Body of pancreas (tissue), 4 donors: ENCODE measurements at regions not wholly inside any gene's neighbourhood (a gene's known extent, or its start where the extent isn't known, plus 50 kb on each side); places are given as distances from the start of the nearest gene placed in this dataset.

ENCODE experiments used
- ATAC-seq: fragments of 150-250 bp; one replicate; pipeline ENCODE4 v1.9.1; 2016
- DNase-seq, 4 donors: peaks; one replicate each; pipeline ENCODE4 v3.0.0-alpha.2; 2019
- H3K27ac ChIP-seq, 4 donors: fragments of 200-600 bp; sonication (generic); 1 replicate in 3 of 4; 2 replicates in 1 of 4; pipeline versions ENCODE4 v1.5.1 to v1.6.1; 2016 to 2019; ENCODE audit warnings: mild to moderate bottlenecking in 1 of 4, mixed read lengths in 1 of 4, moderate library complexity in 1 of 4
- H3K27me3 ChIP-seq, 2 donors: fragments of 200-600 bp; sonication (generic); one replicate each; pipeline ENCODE4 v1.6.0; 2016; ENCODE audit warnings: mild to moderate bottlenecking in 1 of 2
- H3K36me3 ChIP-seq, 2 donors: fragments of 200-600 bp; sonication (generic); replicated peaks in 1 of 2; 2 replicates each; pipeline ENCODE4 v1.5.1; 2016; ENCODE audit warnings: low read depth in 2 of 2; ENCODE audit not compliant: insufficient read depth in 1 of 2
- H3K4me1 ChIP-seq: fragments of 200-600 bp; sonication (generic); one replicate; pipeline ENCODE4 v1.6.0; 2016
- H3K4me3 ChIP-seq, 2 donors: fragments of 200-600 bp; sonication (generic); 1 replicate in 1 of 2; 2 replicates in 1 of 2; pipeline ENCODE4 v1.5.1; 2016 to 2019
- H3K9me3 ChIP-seq, 3 donors: fragments of 200-600 bp; sonication (generic); 1 replicate in 2 of 3; 2 replicates in 1 of 3; pipeline ENCODE4 v1.5.1; 2016
- POLR2A ChIP-seq, 3 donors: fragments of 450-650 bp; IDR thresholded peaks; one replicate each; pipeline ENCODE4 v1.6.1; 2016; ENCODE audit warnings: antibody characterized with exemption in 3 of 3, mild to moderate bottlenecking in 2 of 3
- WGBS, 2 donors: methylation state at CpG; one replicate each; pipeline ENCODE4 v1.1.5; 2017; 5-methylcytosine and 5-hydroxymethylcytosine counted together
- intact Hi-C: fragments of 100-400 bp; cut with DNase I; formaldehyde crosslinking; loops from one replicate; pipeline ENCODE4 v1.15.1; 2023
- TF ChIP-seq, protein P1 (sequence below), 7 experiments: fragments of 450-650 bp in 4 of 7; fragments of 200-600 bp in 3 of 7; sonication (generic) in 3 of 7; IDR thresholded peaks; one replicate each; pipeline ENCODE4 v1.5.1; 2016 to 2019; ENCODE audit warnings: antibody characterized with exemption in 7 of 7

DNA sequence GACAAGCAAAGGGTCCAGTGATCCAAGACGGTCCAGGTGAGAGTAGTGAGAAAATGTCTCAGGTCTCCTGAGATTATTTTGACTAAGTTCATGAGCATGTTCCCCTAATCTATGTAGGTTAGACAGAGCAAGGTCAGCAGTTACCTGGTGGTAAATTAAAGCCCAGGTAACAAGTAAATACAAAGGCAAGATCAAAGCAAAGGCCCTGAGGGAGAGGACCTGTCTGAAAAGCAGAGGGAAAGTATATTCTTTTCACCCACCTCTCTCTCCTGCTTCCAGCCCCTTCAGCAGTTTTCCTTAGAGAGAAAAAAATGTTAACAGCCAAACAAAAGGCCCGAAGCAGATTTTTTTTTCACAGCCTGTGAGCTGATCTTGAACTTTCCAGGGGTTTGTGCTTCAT, 302.7 kb downstream of the MAP2K6 start:
- whole genome bisulfite sequencing, 2 donors: 23 to 25% methylated on average over 2 of the region's 2 CpGs
- no peak for DNase-seq

DNA sequence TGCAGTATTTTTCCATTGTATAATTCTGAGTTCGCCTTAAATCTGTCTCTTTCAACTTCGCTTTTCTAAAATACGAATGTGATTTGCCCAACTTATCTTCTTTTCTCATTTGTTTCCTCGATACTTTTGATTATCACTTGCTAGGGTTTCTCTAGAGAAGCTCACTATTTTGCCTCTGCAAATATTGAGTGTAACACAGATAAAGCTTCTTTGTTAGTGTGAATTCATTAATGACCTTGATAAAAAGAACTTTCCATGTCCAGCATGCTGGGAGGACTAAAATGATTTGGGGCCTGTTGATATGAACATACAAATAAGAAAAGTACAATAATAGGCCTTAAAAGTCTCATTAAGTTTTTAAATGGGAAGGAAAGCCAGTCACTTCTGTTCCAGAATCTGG, 303.3 kb downstream of the MAP2K6 start:
- DNase-seq: no peak
- H3K27me3 ChIP-seq: no peaks in the 10 kb centered on the region
- no peak for ATAC-seq
- no peaks in the 10 kb centered on the region for H3K9me3 ChIP-seq
- peak overlapping the region in 2 of 4 donors; percentile 34 to 40 for H3K27ac ChIP-seq
- H3K4me1 ChIP-seq: peaks cover 16% of the 10 kb centered on the region
- no peak overlapping the region for H3K4me3 ChIP-seq
- H3K36me3 ChIP-seq: no peaks in the 10 kb centered on the region
- intact Hi-C loops: no loop called here
- WGBS, 2 donors: 37 to 45% methylated on average over 4 of the region's 4 CpGs
- no peak for TF ChIP-seq POLR2A (IDR thresholded peaks at IDR 0.05)
- TF ChIP-seq, protein P1, sequence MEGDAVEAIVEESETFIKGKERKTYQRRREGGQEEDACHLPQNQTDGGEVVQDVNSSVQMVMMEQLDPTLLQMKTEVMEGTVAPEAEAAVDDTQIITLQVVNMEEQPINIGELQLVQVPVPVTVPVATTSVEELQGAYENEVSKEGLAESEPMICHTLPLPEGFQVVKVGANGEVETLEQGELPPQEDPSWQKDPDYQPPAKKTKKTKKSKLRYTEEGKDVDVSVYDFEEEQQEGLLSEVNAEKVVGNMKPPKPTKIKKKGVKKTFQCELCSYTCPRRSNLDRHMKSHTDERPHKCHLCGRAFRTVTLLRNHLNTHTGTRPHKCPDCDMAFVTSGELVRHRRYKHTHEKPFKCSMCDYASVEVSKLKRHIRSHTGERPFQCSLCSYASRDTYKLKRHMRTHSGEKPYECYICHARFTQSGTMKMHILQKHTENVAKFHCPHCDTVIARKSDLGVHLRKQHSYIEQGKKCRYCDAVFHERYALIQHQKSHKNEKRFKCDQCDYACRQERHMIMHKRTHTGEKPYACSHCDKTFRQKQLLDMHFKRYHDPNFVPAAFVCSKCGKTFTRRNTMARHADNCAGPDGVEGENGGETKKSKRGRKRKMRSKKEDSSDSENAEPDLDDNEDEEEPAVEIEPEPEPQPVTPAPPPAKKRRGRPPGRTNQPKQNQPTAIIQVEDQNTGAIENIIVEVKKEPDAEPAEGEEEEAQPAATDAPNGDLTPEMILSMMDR (IDR thresholded peaks at IDR 0.05): no peak

More for the DNA sequence above, 302.7 kb downstream of the MAP2K6 start:
- intact Hi-C loops: no loop called here
- peak overlapping the region in 3 of 4 donors; percentile 34 to 43 (median 40) for H3K27ac ChIP-seq
- TF ChIP-seq, protein P1 (IDR thresholded peaks at IDR 0.05): no peak
- no peak for TF ChIP-seq POLR2A (IDR thresholded peaks at IDR 0.05)
- H3K9me3 ChIP-seq: no peaks in the 10 kb centered on the region
- H3K4me1 ChIP-seq: peaks cover 16% of the 10 kb centered on the region
- peak; percentile 40 for ATAC-seq
- H3K4me3 ChIP-seq: no peak overlapping the region
- no peaks in the 10 kb centered on the region for H3K36me3 ChIP-seq
- no peaks in the 10 kb centered on the region for H3K27me3 ChIP-seq

DNA sequence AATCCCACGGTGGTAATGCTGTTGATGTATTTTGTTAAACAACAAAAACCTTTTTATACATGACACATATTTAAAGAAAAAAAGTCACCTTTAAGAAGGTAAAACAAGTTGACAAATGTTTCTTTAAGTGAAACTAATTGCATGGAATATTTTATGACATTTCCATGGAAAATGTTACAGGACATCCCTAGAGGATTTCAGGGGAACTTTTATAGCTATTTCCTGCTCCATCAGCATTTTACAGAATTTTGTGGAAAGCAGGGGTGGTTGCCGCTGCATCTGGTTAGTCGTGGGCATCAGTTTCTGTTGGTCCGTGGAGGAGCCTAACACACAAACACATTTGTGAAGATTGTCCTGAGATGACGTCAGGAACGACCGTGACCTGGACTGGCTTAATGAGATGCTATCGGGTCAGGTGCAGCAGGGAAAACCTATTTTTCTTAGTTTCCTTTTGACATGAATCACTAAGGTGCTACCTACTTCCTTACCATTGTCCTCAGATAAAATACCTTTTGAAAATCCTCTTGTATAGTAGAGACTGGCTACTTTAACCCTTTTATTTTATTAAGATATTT, 305.1 kb downstream of the MAP2K6 start:
- H3K27me3 ChIP-seq: no peaks in the 10 kb centered on the region
- H3K4me1 ChIP-seq: peaks cover 16% of the 10 kb centered on the region
- no peak for DNase-seq
- no peaks in the 10 kb centered on the region for H3K36me3 ChIP-seq
- ATAC-seq: no peak
- H3K27ac ChIP-seq: no peak overlapping the region
- intact Hi-C loops: no loop called here
- no peak overlapping the region for H3K4me3 ChIP-seq
- WGBS, 2 donors: 77 to 78% methylated on average over 8 of the region's 8 CpGs
- TF ChIP-seq, protein P1 (IDR thresholded peaks at IDR 0.05): no peak
- no peak for TF ChIP-seq POLR2A (IDR thresholded peaks at IDR 0.05)
- H3K9me3 ChIP-seq: no peaks in the 10 kb centered on the region

DNA sequence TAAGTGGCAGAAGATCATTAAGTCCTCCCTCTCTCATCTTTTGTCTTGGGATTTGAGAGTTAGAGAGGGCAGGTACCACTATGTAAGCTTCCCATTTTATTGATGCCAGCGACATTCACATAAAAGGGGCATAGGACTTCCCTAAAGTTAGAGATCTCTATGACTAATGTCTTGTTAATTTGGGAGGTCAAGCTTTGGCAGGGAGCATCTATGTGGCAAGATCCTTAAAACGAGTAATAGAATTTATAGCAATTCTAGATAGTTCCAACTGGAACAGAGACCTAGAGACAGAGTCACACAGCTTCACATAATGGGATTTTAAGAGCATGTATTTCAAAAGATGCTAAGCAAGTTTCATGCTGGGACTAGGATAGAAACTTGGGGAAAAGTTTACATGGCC, 308.0 kb downstream of the MAP2K6 start:
- Histone ChIP-seq H3K36me3 (no peaks in the 10 kb centered on the region), H3K9me3 (no peaks in the 10 kb centered on the region), H3K27ac (no peak overlapping the region), H3K4me1 (peaks cover 5% of the 10 kb centered on the region), H3K27me3 (no peaks in the 10 kb centered on the region), H3K4me3 (no peak overlapping the region)
- no peak for DNase-seq
- no peak for ATAC-seq
- WGBS, 2 donors: 66 to 68% methylated on average over 2 of the region's 2 CpGs
- TF ChIP-seq, protein P1 (IDR thresholded peaks at IDR 0.05): no peak
- intact Hi-C loops: no loop called here

DNA sequence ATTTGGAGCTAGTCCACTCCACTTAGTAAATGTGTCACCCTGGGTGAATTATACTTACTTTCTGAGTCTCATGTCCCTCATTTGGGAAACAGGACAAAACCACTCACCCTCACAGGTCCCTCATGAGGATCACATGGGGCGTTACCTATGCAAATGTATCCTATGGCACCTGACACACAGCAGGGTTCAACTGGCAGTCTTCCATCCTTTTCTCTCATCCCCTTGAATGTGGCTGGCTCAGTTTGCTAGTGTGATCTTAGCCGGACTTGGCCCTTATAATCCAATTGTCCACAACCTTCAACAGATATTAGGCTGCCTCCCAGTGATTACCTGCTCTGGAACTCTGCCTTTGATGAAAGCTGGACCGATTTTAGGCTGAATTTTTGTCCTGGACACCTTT, 308.8 kb downstream of the MAP2K6 start:
- intact Hi-C loops: no loop called here
- Histone ChIP-seq H3K4me1 (no peaks in the 10 kb centered on the region), H3K27ac (no peak overlapping the region), H3K36me3 (no peaks in the 10 kb centered on the region), H3K27me3 (no peaks in the 10 kb centered on the region), H3K9me3 (no peaks in the 10 kb centered on the region), H3K4me3 (no peak overlapping the region)
- ATAC-seq (no peak), DNase-seq (no peak)
- TF ChIP-seq, protein P1 (IDR thresholded peaks at IDR 0.05): no peak
- no peak for TF ChIP-seq POLR2A (IDR thresholded peaks at IDR 0.05)
- 76 to 81% methylated on average over 3 of the region's 3 CpGs for WGBS, 2 donors
